Astrocyte (in vitro differentiated cells and primary cell): ENCODE measurements at regions not wholly inside any gene's neighbourhood (a gene's known extent, or its start where the extent isn't known, plus 50 kb on each side); places are given as distances from the start of the nearest gene placed in this dataset.

Source experiments
- DNase-seq: peaks from one replicate; pipeline ENCODE4 v3.0.0-alpha.2; 2010; ENCODE audit warnings: low read depth
- FAIRE-seq: peaks from 2 replicates; lab custom pipeline; 2011; peaks lifted over from hg19 to GRCh38; lab: Jason Lieb, UNC
- H2AFZ ChIP-seq: 2 replicates; pipeline ENCODE4 v1.6.0; 2012; ENCODE audit warnings: low read depth, low read length, inconsistent platforms
- H3K27ac ChIP-seq: 2 replicates; pipeline ENCODE4 v1.5.1; 2011; ENCODE audit warnings: low read depth, low read length, inconsistent platforms
- H3K27me3 ChIP-seq: 2 replicates; pipeline ENCODE4 v1.6.0; 2011; ENCODE audit warnings: low read length, inconsistent platforms; ENCODE audit not compliant: insufficient read depth
- H3K36me3 ChIP-seq: 2 replicates; pipeline ENCODE4 v1.5.1; 2011; ENCODE audit warnings: low read length, inconsistent platforms; ENCODE audit not compliant: insufficient read depth
- H3K4me1 ChIP-seq: 2 replicates; pipeline ENCODE4 v1.5.1; 2011; ENCODE audit warnings: low read length, inconsistent platforms; ENCODE audit not compliant: insufficient read depth
- H3K4me2 ChIP-seq: 2 replicates; pipeline ENCODE4 v1.6.0; 2012; ENCODE audit warnings: low read length, inconsistent platforms
- H3K4me3 ChIP-seq: 2 replicates; pipeline ENCODE4 v1.5.1; 2011; ENCODE audit warnings: low read depth, mild to moderate bottlenecking, low read length, inconsistent platforms; ENCODE audit not compliant: insufficient read depth
- H3K79me2 ChIP-seq: 2 replicates; pipeline ENCODE4 v1.6.0; 2012; ENCODE audit warnings: mild to moderate bottlenecking, low read length, inconsistent platforms; ENCODE audit not compliant: insufficient read depth
- H3K9ac ChIP-seq: 2 replicates; pipeline ENCODE4 v1.6.0; 2012; ENCODE audit warnings: mild to moderate bottlenecking, low read length, inconsistent platforms
- H3K9me3 ChIP-seq: 2 replicates; pipeline ENCODE4 v1.5.1; 2012; ENCODE audit warnings: low read depth, mild to moderate bottlenecking, low read length, inconsistent platforms; ENCODE audit not compliant: insufficient read depth
- H4K20me1 ChIP-seq: 2 replicates; pipeline ENCODE4 v1.6.0; 2012; ENCODE audit warnings: low read length, inconsistent platforms; ENCODE audit not compliant: insufficient read depth
- H3K27ac Mint-ChIP-seq: one replicate; pipeline ENCODE4 v1.8.0; 2021; ENCODE audit warnings: mild to moderate bottlenecking, mixed read lengths; ENCODE audit not compliant: unreplicated experiment
- H3K27me3 Mint-ChIP-seq: one replicate; pipeline ENCODE4 v1.8.0; 2021; ENCODE audit warnings: low read depth, mixed read lengths; ENCODE audit not compliant: unreplicated experiment
- H3K36me3 Mint-ChIP-seq: one replicate; pipeline ENCODE4 v1.8.0; 2021; ENCODE audit warnings: low read depth, mixed read lengths; ENCODE audit not compliant: unreplicated experiment
- H3K4me1 Mint-ChIP-seq: one replicate; pipeline ENCODE4 v1.8.0; 2021; ENCODE audit warnings: low read depth, mixed read lengths; ENCODE audit not compliant: unreplicated experiment
- H3K4me3 Mint-ChIP-seq: one replicate; pipeline ENCODE4 v1.8.0; 2021; ENCODE audit warnings: mild to moderate bottlenecking, moderate library complexity, mixed read lengths; ENCODE audit not compliant: unreplicated experiment
- H3K9me3 Mint-ChIP-seq: one replicate; pipeline ENCODE4 v1.8.0; 2021; ENCODE audit warnings: mild to moderate bottlenecking, mixed read lengths; ENCODE audit not compliant: unreplicated experiment
- CTCF ChIP-seq: IDR thresholded peaks from 2 replicates; pipeline ENCODE4 v1.5.1; 2011; ENCODE audit warnings: low read depth, mild to moderate bottlenecking, inconsistent platforms, low read length, moderate library complexity; ENCODE audit not compliant: insufficient read depth
- EZH2 ChIP-seq: IDR thresholded peaks from 2 replicates; pipeline ENCODE4 v1.6.1; 2012; ENCODE audit warnings: mild to moderate bottlenecking, low read length, inconsistent platforms; ENCODE audit not compliant: insufficient read depth

- Mint-ChIP-seq H3K27me3 (no peaks in the 10 kb centered on the region), H3K9me3 (no peaks in the 10 kb centered on the region), H3K36me3 (no peaks in the 10 kb centered on the region), H3K27ac (no peak overlapping the region), H3K4me1 (peaks cover 7% of the 10 kb centered on the region), H3K4me3 (no peak overlapping the region)
- no peaks in the 10 kb centered on the region for H3K9me3 ChIP-seq
- H3K79me2 ChIP-seq: no peaks in the 10 kb centered on the region
- no peak overlapping the region for H3K4me3 ChIP-seq
- H4K20me1 ChIP-seq: no peaks in the 10 kb centered on the region
- H2AFZ ChIP-seq: no peak overlapping the region
- no peak overlapping the region for H3K9ac ChIP-seq
- no peak overlapping the region for H3K4me2 ChIP-seq
- TF ChIP-seq EZH2: no peak
- no peak for TF ChIP-seq CTCF
- no peaks in the 10 kb centered on the region for H3K4me1 ChIP-seq
- H3K27ac ChIP-seq: no peak overlapping the region
- no peak for DNase-seq
- no peaks in the 10 kb centered on the region for H3K27me3 ChIP-seq
- no peak for FAIRE-seq
- no peaks in the 10 kb centered on the region for H3K36me3 ChIP-seq
Measured at GRCh38 chr2:150100336-150100735, 387.1 kb downstream of the RND3 start.

DNA sequence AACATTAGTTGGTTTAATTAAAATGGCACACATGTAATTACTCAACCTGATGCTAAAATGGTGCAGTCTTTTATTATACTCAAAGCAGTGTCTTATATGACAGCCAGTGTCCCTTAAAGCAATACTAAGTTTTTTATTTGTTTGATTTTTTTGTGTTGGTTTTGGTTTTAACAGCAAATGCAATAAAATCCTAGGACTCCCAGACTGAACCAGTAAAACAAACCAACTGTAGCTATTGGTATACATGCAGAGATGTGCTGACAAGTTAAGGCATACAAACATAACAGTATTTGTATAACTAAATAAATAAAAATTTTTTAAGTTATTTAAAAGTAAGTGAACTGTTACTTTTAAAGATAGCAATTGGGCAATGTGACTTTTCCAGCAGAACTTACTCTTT lies 387.7 kb downstream of the RND3 start:
- Histone ChIP-seq H4K20me1 (no peaks in the 10 kb centered on the region), H3K27ac (no peak overlapping the region), H3K4me3 (no peak overlapping the region), H3K36me3 (no peaks in the 10 kb centered on the region), H3K79me2 (no peaks in the 10 kb centered on the region), H3K27me3 (no peaks in the 10 kb centered on the region), H2AFZ (no peak overlapping the region), H3K4me1 (no peaks in the 10 kb centered on the region), H3K9ac (no peak overlapping the region), H3K4me2 (no peak overlapping the region), H3K9me3 (no peaks in the 10 kb centered on the region)
- FAIRE-seq (no peak), DNase-seq (no peak)
- H3K36me3 Mint-ChIP-seq: no peaks in the 10 kb centered on the region
- no peaks in the 10 kb centered on the region for H3K27me3 Mint-ChIP-seq
- no peak overlapping the region for H3K4me3 Mint-ChIP-seq
- peaks cover 7% of the 10 kb centered on the region for H3K4me1 Mint-ChIP-seq
- TF ChIP-seq CTCF: no peak
- no peak for TF ChIP-seq EZH2
- H3K9me3 Mint-ChIP-seq: no peaks in the 10 kb centered on the region
- H3K27ac Mint-ChIP-seq: no peak overlapping the region

- Histone ChIP-seq H3K9me3 (no peaks in the 10 kb centered on the region), H4K20me1 (no peaks in the 10 kb centered on the region), H3K27ac (no peak overlapping the region), H3K27me3 (no peaks in the 10 kb centered on the region), H3K36me3 (no peaks in the 10 kb centered on the region), H3K4me2 (no peak overlapping the region), H2AFZ (no peak overlapping the region), H3K79me2 (no peaks in the 10 kb centered on the region), H3K9ac (no peak overlapping the region), H3K4me1 (no peaks in the 10 kb centered on the region), H3K4me3 (no peak overlapping the region)
- peak; percentile 43 for FAIRE-seq
- TF ChIP-seq EZH2: no peak
- no peak for TF ChIP-seq CTCF
- no peaks in the 10 kb centered on the region for H3K27me3 Mint-ChIP-seq
- H3K4me3 Mint-ChIP-seq: no peak overlapping the region
- no peak overlapping the region for H3K27ac Mint-ChIP-seq
- peak; percentile 71 for DNase-seq
- H3K36me3 Mint-ChIP-seq: no peaks in the 10 kb centered on the region
- peaks cover 7% of the 10 kb centered on the region for H3K4me1 Mint-ChIP-seq
- no peaks in the 10 kb centered on the region for H3K9me3 Mint-ChIP-seq
Measured at GRCh38 chr2:150097901-150098531, 389.5 kb downstream of the RND3 start.
